HG03196 (cell line): ENCODE measurements at regions not wholly inside any gene's neighbourhood (a gene's known extent, or its start where the extent isn't known, plus 50 kb on each side); places are given as distances from the start of the nearest gene placed in this dataset.

Experiments
- ATAC-seq: cut with Tn5 transposase; IDR thresholded peaks from one replicate; pipeline ENCODE4 v1.9.1; 2021; ENCODE audit not compliant: unreplicated experiment

- no peak for ATAC-seq
Observed at GRCh38 chr6:81484251-81484650, 268.2 kb downstream of the TENT5A start.

- ATAC-seq = no peak
Observed at GRCh38 chr6:81480139-81480538, 272.3 kb downstream of the TENT5A start.

- ATAC-seq = no peak
Observed at GRCh38 chr6:81476881-81477280, 275.6 kb downstream of the TENT5A start.

DNA sequence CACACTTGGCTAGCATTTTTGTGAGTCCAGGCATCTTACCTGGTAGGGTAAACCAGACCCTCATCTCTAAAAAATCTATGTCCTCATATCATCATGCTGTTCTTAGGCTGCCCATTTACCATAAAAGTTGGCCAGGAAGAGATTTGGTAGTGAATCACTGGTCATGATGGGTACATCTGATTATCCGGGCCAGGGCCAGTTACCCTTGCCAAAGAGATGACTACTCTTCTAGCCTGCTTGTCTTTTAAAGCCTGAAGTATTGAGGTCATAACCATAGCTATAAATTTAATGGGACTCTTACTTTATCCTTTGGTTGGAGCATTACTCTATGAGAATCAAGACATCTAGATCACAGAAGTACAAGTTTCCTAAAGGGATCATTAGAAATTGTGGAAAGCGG is 276.8 kb downstream of the TENT5A start:
- ATAC-seq = no peak

- no peak for ATAC-seq
Observed at GRCh38 chr6:81465859-81466258, 286.6 kb downstream of the TENT5A start.

- no peak for ATAC-seq
Observed at GRCh38 chr6:81456416-81456815, 296.1 kb downstream of the TENT5A start.

DNA sequence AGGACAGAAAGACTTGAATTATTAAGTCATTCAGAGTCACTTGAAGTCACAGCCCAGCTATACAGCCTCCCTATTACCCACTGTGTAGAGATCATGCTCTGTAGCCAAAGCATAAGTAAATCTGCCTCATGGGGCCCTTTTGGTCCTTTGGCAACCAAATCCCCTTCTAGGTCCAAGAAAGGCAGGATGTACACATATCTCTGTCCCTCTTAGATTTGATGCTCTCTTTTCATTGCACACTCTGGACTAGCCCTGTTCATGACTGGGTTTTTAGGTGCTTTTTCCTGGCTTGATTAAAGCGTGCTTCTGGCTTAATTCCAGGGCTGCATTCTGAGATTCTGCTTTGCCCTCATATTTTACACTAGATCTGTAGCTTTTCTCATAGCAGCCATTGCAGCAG is 296.8 kb downstream of the TENT5A start:
- ATAC-seq = no peak

DNA sequence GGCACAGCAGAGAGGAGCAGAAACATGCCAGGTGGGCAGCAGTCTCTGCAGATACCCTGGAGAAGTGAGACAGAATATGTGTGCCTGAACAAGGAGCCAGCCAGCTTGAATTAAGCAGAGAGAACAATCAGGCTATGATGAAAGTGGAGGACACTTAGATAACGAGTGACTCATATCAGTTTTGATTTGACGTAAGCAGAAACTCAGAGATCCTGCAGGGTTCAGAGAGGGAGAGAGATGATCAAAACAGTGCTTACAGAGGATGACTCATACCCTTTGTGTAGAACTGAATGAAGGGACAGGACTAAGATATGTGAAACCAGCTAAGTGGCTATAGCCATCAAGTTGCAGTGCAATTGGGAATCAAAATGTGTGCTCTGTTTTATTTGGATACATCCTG is 300.7 kb downstream of the TENT5A start:
- ATAC-seq = peak; percentile 95

- no peak for ATAC-seq
Observed at GRCh38 chr6:81450180-81450579, 302.3 kb downstream of the TENT5A start.

GRCh38 chr6:81446509-81446908 is 306.0 kb downstream of the TENT5A start:
- no peak for ATAC-seq

GRCh38 chr6:81439417-81439816 is 313.1 kb downstream of the TENT5A start:
- no peak for ATAC-seq

DNA sequence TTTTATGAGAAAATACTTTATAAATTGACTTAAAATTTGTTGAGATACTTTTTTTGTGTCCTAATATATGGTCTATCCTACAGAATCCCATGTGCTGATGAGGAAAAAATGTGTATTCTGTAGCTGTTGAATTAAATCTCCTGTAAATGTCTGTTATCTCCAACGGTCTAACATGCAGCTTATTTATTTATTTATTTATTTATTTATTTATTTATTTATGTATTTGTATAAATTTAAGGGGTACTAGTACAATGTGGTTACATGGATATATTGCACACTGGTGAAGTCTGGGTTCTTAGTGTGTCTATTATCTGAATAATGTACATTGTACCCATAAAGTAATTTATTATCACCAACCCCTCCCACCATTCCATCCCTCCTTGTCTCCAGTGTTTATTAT is 315.5 kb downstream of the TENT5A start:
- no peak for ATAC-seq

DNA sequence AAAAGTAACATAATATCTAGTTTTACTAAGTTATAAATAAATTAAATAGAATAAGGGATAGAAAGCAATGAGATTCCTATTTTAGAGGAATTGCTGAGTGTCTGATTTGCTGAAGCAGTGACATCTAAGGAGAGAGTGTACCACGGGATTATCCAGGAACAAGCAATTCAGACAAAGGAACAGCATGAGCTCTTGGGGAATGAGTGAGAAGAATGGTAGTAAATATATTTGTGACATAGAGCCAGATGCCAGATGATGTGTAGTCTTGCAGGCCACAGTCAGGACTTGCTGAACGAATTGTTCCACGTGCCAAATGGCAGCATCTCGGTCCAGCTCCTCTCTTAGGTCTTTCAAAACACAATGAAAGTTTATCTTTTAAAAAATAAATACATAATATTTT is 339.2 kb downstream of the TENT5A start:
- ATAC-seq = no peak

- ATAC-seq = no peak
Observed at GRCh38 chr6:81401970-81402690, 350.4 kb downstream of the TENT5A start.

GRCh38 chr6:81396916-81397315 is 355.6 kb downstream of the TENT5A start:
- ATAC-seq = no peak

DNA sequence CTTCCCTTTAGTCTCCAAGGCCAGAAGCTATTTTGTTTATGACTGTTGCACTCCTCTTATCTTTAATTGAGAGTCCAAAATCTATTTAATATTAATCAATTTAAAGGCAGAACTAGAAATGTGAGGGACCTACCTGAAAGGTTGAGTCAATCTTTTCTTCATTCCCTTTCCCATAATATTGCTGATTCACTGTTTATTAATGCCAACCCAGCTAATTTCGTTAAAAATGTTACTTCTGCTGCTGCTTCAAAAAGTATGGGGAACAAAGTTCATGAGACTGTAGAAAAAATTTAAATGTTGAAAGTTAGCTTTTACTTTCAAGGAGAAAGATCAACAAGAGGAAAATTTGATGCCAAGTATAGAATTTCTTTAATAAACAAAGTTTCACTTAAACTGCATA is 365.3 kb downstream of the TENT5A start:
- no peak for ATAC-seq

DNA sequence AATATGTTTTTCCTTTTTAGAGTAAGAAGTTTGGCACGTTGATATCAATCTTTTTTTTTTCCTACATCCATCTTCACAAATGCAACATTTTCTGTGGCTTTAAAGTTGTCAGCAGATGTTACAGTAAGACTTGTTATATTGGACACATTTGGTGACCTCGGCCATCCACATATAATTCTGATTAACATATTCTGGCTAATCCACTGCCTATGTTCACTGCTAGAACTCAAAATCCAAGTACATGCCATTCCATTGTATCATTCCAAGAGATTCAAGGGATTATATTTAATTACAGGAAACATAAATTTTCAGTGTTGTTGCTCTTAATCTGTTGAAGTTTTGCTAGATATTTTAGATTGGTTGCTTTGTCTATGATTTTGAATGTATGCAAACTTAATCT is 367.6 kb downstream of the TENT5A start:
- ATAC-seq = no peak

GRCh38 chr6:81383472-81383871 is 369.0 kb downstream of the TENT5A start:
- ATAC-seq = no peak

- no peak for ATAC-seq
Observed at GRCh38 chr6:81382852-81383251, 369.6 kb downstream of the TENT5A start.

GRCh38 chr6:81381382-81381916 is 371.0 kb downstream of the TENT5A start:
- no peak for ATAC-seq

- ATAC-seq = no peak
Observed at GRCh38 chr6:81380718-81381338, 371.7 kb downstream of the TENT5A start.

- no peak for ATAC-seq
Observed at GRCh38 chr6:81376745-81377144, 375.7 kb downstream of the TENT5A start.

GRCh38 chr6:81373414-81373813 is 379.1 kb downstream of the TENT5A start:
- no peak for ATAC-seq
